H1 (cell line): ENCODE measurements at regions not wholly inside any gene's neighbourhood (a gene's known extent, or its start where the extent isn't known, plus 50 kb on each side); places are given as distances from the start of the nearest gene placed in this dataset.

Experiments used
- CTCF ChIA-PET: fragments of 300-600 bp; sonication (Branson Sonifier 250); formaldehyde crosslinking; loops from one replicate; lab custom pipeline; 2021; ENCODE audit not compliant: partially characterized antibody; lab: Charles Lee
- POLR2A ChIA-PET: fragments of 300-600 bp; sonication (Branson Sonifier 250); formaldehyde crosslinking; loops from one replicate; lab custom pipeline; 2021; ENCODE audit warnings: inconsistent platforms; ENCODE audit not compliant: partially characterized antibody; lab: Charles Lee
- DNase-seq, 2 experiments: peaks; one replicate each; pipeline versions ENCODE4 v3.0.0 to v3.0.0-alpha.2; 2010 to 2022; ENCODE audit warnings: low spot score in 2 of 2, low read depth in 1 of 2, mixed read lengths in 1 of 2
- FAIRE-seq: peaks from 2 replicates; lab custom pipeline; 2011; peaks lifted over from hg19 to GRCh38; lab: Jason Lieb, UNC
- H2AFZ ChIP-seq: 2 replicates; pipeline ENCODE4 v1.8.1; 2012; ENCODE audit warnings: low read length, inconsistent platforms
- H2AK5ac ChIP-seq: 2 replicates; pipeline ENCODE4 v1.6.1; 2013; ENCODE audit warnings: low read depth, low read length
- H2BK120ac ChIP-seq: replicated peaks from 2 replicates; pipeline ENCODE3; 2013; ENCODE audit warnings: low read depth, low read length, inconsistent platforms
- H2BK12ac ChIP-seq: 2 replicates; pipeline ENCODE4 v1.6.1; 2013; ENCODE audit warnings: low read depth, low read length
- H2BK15ac ChIP-seq: 2 replicates; pipeline ENCODE4 v1.6.1; 2013; ENCODE audit warnings: low read length
- H2BK20ac ChIP-seq: 2 replicates; pipeline ENCODE4 v1.6.1; 2013; ENCODE audit warnings: low read length
- H2BK5ac ChIP-seq: 2 replicates; pipeline ENCODE4 v1.6.1; 2013; ENCODE audit warnings: low read depth, low read length
- H3K14ac ChIP-seq: 2 replicates; pipeline ENCODE4 v1.6.1; 2013; ENCODE audit warnings: inconsistent platforms; ENCODE audit not compliant: insufficient read length
- H3K18ac ChIP-seq: 2 replicates; pipeline ENCODE4 v1.6.1; 2013; ENCODE audit warnings: low read length; ENCODE audit errors: extremely low read depth
- H3K23ac ChIP-seq: 2 replicates; pipeline ENCODE4 v1.6.1; 2013; ENCODE audit warnings: inconsistent platforms; ENCODE audit not compliant: insufficient read length
- H3K23me2 ChIP-seq: 2 replicates; pipeline ENCODE4 v1.6.1; 2013; ENCODE audit warnings: low read depth, low read length
- H3K27ac ChIP-seq: 2 replicates; pipeline ENCODE4 v1.6.1; 2011; ENCODE audit warnings: low read depth, low read length, inconsistent platforms
- H3K27me3 ChIP-seq, 4 experiments: replicated peaks in 1 of 4; 1 replicate in 1 of 4; 2 replicates in 3 of 4; pipeline versions ENCODE4 v1.6.1 to v1.8.1; 2011 to 2013; ENCODE audit warnings: low read length in 3 of 4, mild to moderate bottlenecking in 3 of 4, inconsistent platforms in 2 of 4, mixed read lengths in 2 of 4, moderate library complexity in 1 of 4; ENCODE audit not compliant: control insufficient read depth in 3 of 4, insufficient read depth in 3 of 4; ENCODE audit errors: extremely low read depth in 1 of 4
- H3K36me3 ChIP-seq, 4 experiments: 2 replicates each; pipeline versions ENCODE4 v1.6.1 to v1.8.1; 2011 to 2013; ENCODE audit warnings: mild to moderate bottlenecking in 4 of 4, low read length in 3 of 4, moderate library complexity in 2 of 4, control low read depth in 1 of 4, inconsistent platforms in 1 of 4; ENCODE audit not compliant: insufficient read depth in 4 of 4, control insufficient read depth in 2 of 4
- H3K4ac ChIP-seq: replicated peaks from 2 replicates; pipeline ENCODE3; 2013; ENCODE audit warnings: low read length, low read depth, mixed read lengths, inconsistent platforms; ENCODE audit not compliant: insufficient read length
- H3K4me1 ChIP-seq, 4 experiments: replicated peaks in 1 of 4; 1 replicate in 1 of 4; 2 replicates in 3 of 4; pipeline versions ENCODE4 v1.6.1 to v1.8.1; 2011 to 2013; ENCODE audit warnings: low read length in 3 of 4, inconsistent platforms in 2 of 4, mixed read lengths in 1 of 4; ENCODE audit not compliant: insufficient read depth in 4 of 4, control insufficient read depth in 3 of 4
- H3K4me2 ChIP-seq, 2 experiments: 2 replicates each; pipeline versions ENCODE4 v1.6.1 to v1.8.1; 2011 to 2013; ENCODE audit warnings: low read depth in 2 of 2, low read length in 2 of 2, control low read depth in 1 of 2, inconsistent platforms in 1 of 2, mild to moderate bottlenecking in 1 of 2; ENCODE audit not compliant: insufficient read depth in 1 of 2
- H3K4me3 ChIP-seq, 4 experiments: fragments of 200-600, 300-600 bp in 1 of 4; sonication (generic), shearing (Covaris generic), sonication (Bioruptor Twin) in 1 of 4; 2 replicates each; pipeline versions ENCODE4 v1.5.1 to v1.8.1; 2011 to 2016; ENCODE audit warnings: low read length in 4 of 4, low read depth in 3 of 4, control low read depth in 2 of 4, inconsistent platforms in 2 of 4, mild to moderate bottlenecking in 2 of 4, mixed read lengths in 1 of 4, moderate library complexity in 1 of 4; ENCODE audit not compliant: insufficient read depth in 2 of 4; ENCODE audit errors: extremely low read depth in 1 of 4
- H3K56ac ChIP-seq: replicated peaks from 2 replicates; pipeline ENCODE3; 2013; ENCODE audit warnings: low read depth, mild to moderate bottlenecking, mixed read lengths, low read length, inconsistent platforms; ENCODE audit not compliant: insufficient read length
- H3K79me1 ChIP-seq: 2 replicates; pipeline ENCODE4 v1.6.1; 2013; ENCODE audit warnings: low read depth, low read length, control low read depth
- H3K79me2 ChIP-seq, 2 experiments: 2 replicates each; pipeline versions ENCODE4 v1.6.1 to v1.8.1; 2012 to 2013; ENCODE audit warnings: low read length in 2 of 2, mild to moderate bottlenecking in 2 of 2, inconsistent platforms in 1 of 2; ENCODE audit not compliant: insufficient read depth in 2 of 2, control insufficient read depth in 1 of 2
- H3K9ac ChIP-seq, 4 experiments: replicated peaks in 1 of 4; 1 replicate in 1 of 4; 2 replicates in 3 of 4; pipeline versions ENCODE4 v1.6.1 to v1.8.1; 2011 to 2013; ENCODE audit warnings: low read depth in 3 of 4, low read length in 3 of 4, control low read depth in 2 of 4, mild to moderate bottlenecking in 2 of 4, moderate library complexity in 2 of 4, inconsistent platforms in 1 of 4; ENCODE audit errors: extremely low read depth in 1 of 4
- H3K9me3 ChIP-seq, 2 experiments: 2 replicates each; pipeline versions ENCODE4 v1.6.1 to v1.8.1; 2012 to 2013; ENCODE audit warnings: mild to moderate bottlenecking in 2 of 2, moderate library complexity in 2 of 2, control low read depth in 1 of 2, inconsistent platforms in 1 of 2, low read depth in 1 of 2, low read length in 1 of 2, mixed read lengths in 1 of 2; ENCODE audit not compliant: insufficient read depth in 2 of 2
- H4K20me1 ChIP-seq, 2 experiments: replicated peaks in 1 of 2; 2 replicates each; pipeline versions ENCODE3 to v1.8.1; 2011 to 2013; ENCODE audit warnings: inconsistent platforms in 2 of 2, low read length in 2 of 2, mild to moderate bottlenecking in 1 of 2; ENCODE audit not compliant: insufficient read depth in 2 of 2, control insufficient read depth in 1 of 2
- H4K5ac ChIP-seq: 2 replicates; pipeline ENCODE4 v1.6.1; 2013; ENCODE audit warnings: low read length, low read depth, mixed read lengths, inconsistent platforms; ENCODE audit not compliant: insufficient read length
- H4K8ac ChIP-seq: 2 replicates; pipeline ENCODE4 v1.8.0; 2013; ENCODE audit warnings: mild to moderate bottlenecking, moderate library complexity, low read length, inconsistent platforms; ENCODE audit not compliant: insufficient read depth; ENCODE audit errors: extremely low read depth
- H4K91ac ChIP-seq: replicated peaks from 2 replicates; pipeline ENCODE3; 2013; ENCODE audit warnings: low read length, mixed read lengths, inconsistent platforms; ENCODE audit not compliant: insufficient read length
- NANOG ChIP-seq: IDR thresholded peaks from 2 replicates; pipeline ENCODE4 v1.6.1; 2011; ENCODE audit warnings: low read length, low read depth, mild to moderate bottlenecking, inconsistent platforms; ENCODE audit not compliant: insufficient read depth, poor library complexity, severe bottlenecking
- RAD21 ChIP-seq, 2 experiments: IDR thresholded peaks in 1 of 2; conservative IDR thresholded peaks in 1 of 2; 2 replicates each; pipeline ENCODE4 v1.6.1; 2011; ENCODE audit warnings: low read depth in 2 of 2, low read length in 2 of 2, improper control_type of control experiment in 1 of 2, inconsistent platforms in 1 of 2, mild to moderate bottlenecking in 1 of 2, moderate library complexity in 1 of 2
- RFX5 ChIP-seq: IDR thresholded peaks from 2 replicates; pipeline ENCODE4 v1.6.1; 2011; ENCODE audit warnings: low read depth, low read length, improper control_type of control experiment, borderline replicate concordance
- SUZ12 ChIP-seq: fragments of 200-600 bp; sonication (generic); IDR thresholded peaks from 2 replicates; pipeline ENCODE4 v1.6.1; 2012; ENCODE audit warnings: mild to moderate bottlenecking, inconsistent platforms, low read length, moderate library complexity, mixed read lengths
- TAF1 ChIP-seq: IDR thresholded peaks from 2 replicates; pipeline ENCODE4 v1.6.1; 2011; ENCODE audit warnings: mild to moderate bottlenecking, low read depth, low read length
- TEAD4 ChIP-seq: IDR thresholded peaks from 2 replicates; pipeline ENCODE4 v1.6.1; 2012; ENCODE audit warnings: low read depth, low read length, inconsistent platforms, mixed read lengths
- WGBS, 2 experiments: shearing (Covaris generic) in 1 of 2; methylation state at CpG; one replicate each; pipeline versions ENCODE4 v1.1.6 to v1.1.7; 2013 to 2015; ENCODE audit warnings: low lambda C conversion rate in 2 of 2, mixed read lengths in 2 of 2, inconsistent platforms in 1 of 2, low coverage in 1 of 2, missing lambda C conversion rate in 1 of 2; ENCODE audit not compliant: insufficient replicate concordance in 2 of 2, insufficient coverage in 1 of 2, insufficient read length in 1 of 2; ENCODE audit errors: extremely low coverage in 1 of 2, missing lambda C conversion rate in 1 of 2; 5-methylcytosine and 5-hydroxymethylcytosine counted together

DNA sequence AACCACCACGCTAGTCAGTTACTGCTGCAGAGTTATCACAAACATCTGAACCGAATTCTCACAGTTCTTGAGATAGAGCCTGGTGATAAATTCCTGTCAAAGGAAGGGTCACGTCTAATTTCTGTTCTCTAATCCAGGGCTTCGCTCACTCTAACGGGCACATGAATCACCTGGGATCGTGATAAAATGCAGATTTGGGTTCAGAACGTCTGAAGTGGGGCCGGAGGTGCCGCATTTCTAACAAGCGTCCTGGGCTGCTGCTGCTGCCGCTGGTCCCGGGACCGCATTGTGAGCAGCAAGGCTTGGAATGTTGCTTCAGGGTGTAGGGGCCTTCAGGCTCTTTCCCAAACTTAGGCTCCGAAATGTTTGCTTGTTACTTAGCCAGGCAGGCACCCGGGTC, 264.1 kb downstream of the CDC5L start:
- Histone ChIP-seq H2AFZ (peak overlapping the region; percentile 47), H2BK120ac (no peak overlapping the region), H2BK5ac (no peak overlapping the region), H4K5ac (no peak overlapping the region), H3K23ac (no peak overlapping the region), H3K79me1 (no peaks in the 10 kb centered on the region), H3K56ac (no peak overlapping the region), H3K18ac (no peak overlapping the region; the same call in 1 of the 2 replicates), H3K23me2 (no peaks in the 10 kb centered on the region), H3K4ac (no peak overlapping the region), H2AK5ac (no peak overlapping the region), H2BK20ac (peak overlapping the region; percentile 73; the same call in 1 of the 2 replicates), H4K20me1 (no peaks in the 10 kb centered on the region), H3K4me1 (no peaks in the 10 kb centered on the region; a peak in 3 of 7 replicates), H3K4me2 (no peak overlapping the region), H3K9me3 (no peaks in the 10 kb centered on the region), H3K27ac (no peak overlapping the region), H3K14ac (no peak overlapping the region), H4K91ac (no peak overlapping the region), H3K27me3 (no peaks in the 10 kb centered on the region), H2BK15ac (no peak overlapping the region; the same call in 1 of the 2 replicates), H3K79me2 (no peaks in the 10 kb centered on the region), H3K36me3 (no peaks in the 10 kb centered on the region), H2BK12ac (0 out of 2 replicates have a peak overlapping the region, but pooled peaks have one; percentile 29), H3K4me3 (no peak overlapping the region), H4K8ac (no peak overlapping the region), H3K9ac (no peak overlapping the region)
- FAIRE-seq (no peak), DNase-seq (no peak)
- ChIA-PET CTCF (interaction anchor here (0.6 to 6.9 kb wide), 7 partner anchors 22 to 1271 kb away, joined by 3 to 64 read pairs (median 6); no protein-coding TSS in a partner anchor), POLR2A (interaction anchor here (1.4 to 1.8 kb wide), 2 partner anchors 12 to 14 kb away, joined by 3 to 7 read pairs; no protein-coding TSS in a partner anchor)
- TF ChIP-seq NANOG (no peak), TAF1 (no peak), TEAD4 (peak; percentile 88), RFX5 (no peak), RAD21 (IDR thresholded peaks at IDR 0.05 in 1 of 2, conservative IDR thresholded peaks at IDR 0.05 in 1 of 2; ENCODE audit: low read depth in 2 of 2, low read length in 2 of 2) (0 out of 4 replicates have a peak, but pooled peaks of 1 of the 2 experiments have one; percentile 8), SUZ12 (no peak)
- WGBS, 2 experiments, result 58% methylated on average over 15 of the region's 15 CpGs; no CpG with 5 or more reads in 1 of the 2 experiments
